GM12892 (cell line): ENCODE measurements at regions not wholly inside any gene's neighbourhood (a gene's known extent, or its start where the extent isn't known, plus 50 kb on each side); places are given as distances from the start of the nearest gene placed in this dataset.

Experiments
- POLR2A ChIP-seq: IDR thresholded peaks from 2 replicates; pipeline ENCODE4 v1.6.1; 2011; ENCODE audit warnings: low read depth, low read length, control low read depth
- POLR2AphosphoS5 ChIP-seq: IDR thresholded peaks from 2 replicates; pipeline ENCODE4 v1.6.1; 2011; ENCODE audit warnings: low read depth, low read length, control low read depth

DNA sequence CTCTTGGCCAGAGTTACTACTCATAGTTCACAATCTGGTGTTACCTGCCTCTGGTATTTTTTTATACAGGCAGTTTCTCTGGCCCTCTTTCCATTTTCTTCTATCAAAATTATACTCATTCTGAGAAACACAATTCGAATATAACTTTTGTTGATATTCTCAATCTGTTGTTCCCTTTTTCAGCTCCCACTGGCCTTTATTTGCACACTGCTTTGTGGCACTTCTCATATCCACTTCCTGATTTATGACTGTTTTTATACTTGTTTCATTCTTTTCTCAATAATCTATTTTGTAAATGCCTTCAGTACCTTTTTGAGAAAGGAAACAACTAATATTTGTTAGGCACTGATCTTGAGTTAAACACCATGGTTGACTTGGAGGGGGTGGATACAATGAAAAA lies 93.8 kb upstream of the HDAC9 start:
- TF ChIP-seq POLR2A (no peak), POLR2AphosphoS5 (no peak)
